ENCODE measurements at regions not wholly inside any gene's neighbourhood (a gene's known extent, or its start where the extent isn't known, plus 50 kb on each side); places are given as distances from the start of the nearest gene placed in this dataset.

- no peaks in the 10 kb centered on the region for H3K27me3 ChIP-seq (ENCODE audit: insufficient read depth, low read depth, low read length)
- no peaks in the 10 kb centered on the region for H3K36me3 ChIP-seq (ENCODE audit: insufficient read depth, low read length)
- no peaks in the 10 kb centered on the region for H3K9me2 ChIP-seq (ENCODE audit: insufficient read depth, low read length)
- TF ChIP-seq EZH2 (IDR thresholded peaks at IDR 0.05; ENCODE audit: borderline replicate concordance, insufficient read depth, low read length, poor library complexity, severe bottlenecking) = no peak
- H3K4me3 ChIP-seq (ENCODE audit: low read length) = no peak overlapping the region
- H3K27ac ChIP-seq (ENCODE audit: low read length) = no peak overlapping the region
- H3K9me3 ChIP-seq (ENCODE audit: low read length) = no peaks in the 10 kb centered on the region
- H3K4me2 ChIP-seq (ENCODE audit: low read length) = no peak overlapping the region
- no peak overlapping the region for H3K9ac ChIP-seq (ENCODE audit: low read length)
- H3K79me2 ChIP-seq (replicated peaks; ENCODE audit: insufficient read depth, low read length) = no peaks in the 10 kb centered on the region
- no peak overlapping the region for H2AFZ ChIP-seq (ENCODE audit: low read depth, low read length)
- H4K20me1 ChIP-seq (ENCODE audit: insufficient read depth) = no peaks in the 10 kb centered on the region
- H3F3A ChIP-seq (ENCODE audit: insufficient read depth, low read length, poor library complexity, severe bottlenecking) = no peaks in the 10 kb centered on the region
Observed at GRCh38 chr10:110437351-110437605, 60.4 kb upstream of the DUSP5 start.

DNA sequence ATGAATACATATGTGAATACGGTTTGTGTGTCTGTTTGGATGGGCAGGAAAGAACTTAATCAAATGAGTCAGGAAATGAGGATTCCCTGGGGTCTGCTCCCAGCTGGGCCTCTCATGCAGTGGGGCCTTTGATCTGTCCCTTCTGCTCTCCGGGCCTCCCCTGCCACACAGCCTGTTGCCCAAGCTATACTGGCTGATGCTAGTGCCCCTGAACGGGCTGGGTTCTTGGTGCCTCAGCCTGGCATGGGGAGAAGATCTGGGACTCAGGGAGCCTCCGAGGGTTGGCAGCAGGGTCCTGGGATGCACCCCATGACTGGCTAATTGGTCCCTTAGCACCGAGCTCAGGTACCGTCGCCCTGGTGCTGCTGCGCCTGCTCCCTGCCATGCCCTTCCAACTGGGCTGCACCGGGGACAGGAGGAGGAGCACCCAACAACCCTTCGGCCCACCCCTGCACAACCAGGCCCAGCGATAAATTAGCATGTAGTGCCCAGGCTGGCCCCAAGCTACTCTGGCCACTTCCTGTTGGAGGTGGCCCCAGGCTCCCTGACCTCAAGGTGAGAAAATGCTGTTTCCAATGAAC is 59.9 kb upstream of the DUSP5 start:
- Histone ChIP-seq H3K36me3 (ENCODE audit: insufficient read depth, low read length) (no peaks in the 10 kb centered on the region), H3K9me3 (ENCODE audit: low read length) (no peaks in the 10 kb centered on the region), H3K27ac (ENCODE audit: low read length) (no peak overlapping the region), H3K4me3 (ENCODE audit: low read length) (no peak overlapping the region), H4K20me1 (ENCODE audit: insufficient read depth) (no peaks in the 10 kb centered on the region), H3K9ac (ENCODE audit: low read length) (no peak overlapping the region), H3K79me2 (replicated peaks; ENCODE audit: insufficient read depth, low read length) (no peaks in the 10 kb centered on the region), H3F3A (ENCODE audit: insufficient read depth, low read length, poor library complexity, severe bottlenecking) (no peaks in the 10 kb centered on the region), H3K9me2 (ENCODE audit: insufficient read depth, low read length) (no peaks in the 10 kb centered on the region), H3K4me2 (ENCODE audit: low read length) (no peak overlapping the region), H3K27me3 (ENCODE audit: insufficient read depth, low read depth, low read length) (no peaks in the 10 kb centered on the region), H2AFZ (ENCODE audit: low read depth, low read length) (no peak overlapping the region)
- TF ChIP-seq, protein P1, sequence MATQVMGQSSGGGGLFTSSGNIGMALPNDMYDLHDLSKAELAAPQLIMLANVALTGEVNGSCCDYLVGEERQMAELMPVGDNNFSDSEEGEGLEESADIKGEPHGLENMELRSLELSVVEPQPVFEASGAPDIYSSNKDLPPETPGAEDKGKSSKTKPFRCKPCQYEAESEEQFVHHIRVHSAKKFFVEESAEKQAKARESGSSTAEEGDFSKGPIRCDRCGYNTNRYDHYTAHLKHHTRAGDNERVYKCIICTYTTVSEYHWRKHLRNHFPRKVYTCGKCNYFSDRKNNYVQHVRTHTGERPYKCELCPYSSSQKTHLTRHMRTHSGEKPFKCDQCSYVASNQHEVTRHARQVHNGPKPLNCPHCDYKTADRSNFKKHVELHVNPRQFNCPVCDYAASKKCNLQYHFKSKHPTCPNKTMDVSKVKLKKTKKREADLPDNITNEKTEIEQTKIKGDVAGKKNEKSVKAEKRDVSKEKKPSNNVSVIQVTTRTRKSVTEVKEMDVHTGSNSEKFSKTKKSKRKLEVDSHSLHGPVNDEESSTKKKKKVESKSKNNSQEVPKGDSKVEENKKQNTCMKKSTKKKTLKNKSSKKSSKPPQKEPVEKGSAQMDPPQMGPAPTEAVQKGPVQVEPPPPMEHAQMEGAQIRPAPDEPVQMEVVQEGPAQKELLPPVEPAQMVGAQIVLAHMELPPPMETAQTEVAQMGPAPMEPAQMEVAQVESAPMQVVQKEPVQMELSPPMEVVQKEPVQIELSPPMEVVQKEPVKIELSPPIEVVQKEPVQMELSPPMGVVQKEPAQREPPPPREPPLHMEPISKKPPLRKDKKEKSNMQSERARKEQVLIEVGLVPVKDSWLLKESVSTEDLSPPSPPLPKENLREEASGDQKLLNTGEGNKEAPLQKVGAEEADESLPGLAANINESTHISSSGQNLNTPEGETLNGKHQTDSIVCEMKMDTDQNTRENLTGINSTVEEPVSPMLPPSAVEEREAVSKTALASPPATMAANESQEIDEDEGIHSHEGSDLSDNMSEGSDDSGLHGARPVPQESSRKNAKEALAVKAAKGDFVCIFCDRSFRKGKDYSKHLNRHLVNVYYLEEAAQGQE (IDR thresholded peaks at IDR 0.05; ENCODE audit: borderline replicate concordance) = no peak
- TF ChIP-seq EP300 (conservative IDR thresholded peaks at IDR 0.05; ENCODE audit: poor library complexity, severe bottlenecking) = no peak
- no peak for TF ChIP-seq EZH2 (IDR thresholded peaks at IDR 0.05; ENCODE audit: borderline replicate concordance, insufficient read depth, low read length, poor library complexity, severe bottlenecking)
- no peak for TF ChIP-seq RAD21 (conservative IDR thresholded peaks at IDR 0.05)
- TF ChIP-seq TAF1 (IDR thresholded peaks at IDR 0.05; ENCODE audit: low read depth) = no peak

DNA sequence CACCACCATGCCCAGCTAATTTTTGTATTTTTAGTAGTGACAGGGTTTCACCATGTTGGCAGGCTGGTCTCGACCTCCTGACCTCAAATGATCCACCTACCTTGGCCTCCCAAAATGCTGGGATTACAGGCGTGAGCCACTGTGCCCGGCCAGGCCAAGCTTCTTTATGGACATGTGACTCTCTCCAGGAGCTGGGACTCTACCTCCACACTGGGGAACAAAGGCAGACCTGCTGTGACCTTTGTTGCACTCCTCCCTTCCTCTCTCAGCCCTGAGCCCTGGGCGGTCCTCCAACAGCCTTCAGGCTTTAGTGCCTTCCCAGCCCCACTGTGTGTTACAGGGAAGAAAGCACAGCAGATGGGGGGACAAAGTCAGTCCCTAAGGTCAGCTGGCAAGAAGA is 55.0 kb upstream of the DUSP5 start:
- Histone ChIP-seq H3K4me3 (ENCODE audit: low read length) (no peak overlapping the region), H3K9me2 (ENCODE audit: insufficient read depth, low read length) (no peaks in the 10 kb centered on the region), H3K79me2 (replicated peaks; ENCODE audit: insufficient read depth, low read length) (no peaks in the 10 kb centered on the region), H3K9me3 (ENCODE audit: low read length) (no peaks in the 10 kb centered on the region), H2AFZ (ENCODE audit: low read depth, low read length) (no peak overlapping the region), H3F3A (ENCODE audit: insufficient read depth, low read length, poor library complexity, severe bottlenecking) (no peaks in the 10 kb centered on the region), H3K36me3 (ENCODE audit: insufficient read depth, low read length) (no peaks in the 10 kb centered on the region), H3K4me2 (ENCODE audit: low read length) (no peak overlapping the region), H3K27ac (ENCODE audit: low read length) (no peak overlapping the region), H4K20me1 (ENCODE audit: insufficient read depth) (no peaks in the 10 kb centered on the region), H3K9ac (ENCODE audit: low read length) (no peak overlapping the region), H3K27me3 (ENCODE audit: insufficient read depth, low read depth, low read length) (no peaks in the 10 kb centered on the region)
- TF ChIP-seq POLR2AphosphoS5 (IDR thresholded peaks at IDR 0.05) (no peak), RAD21 (conservative IDR thresholded peaks at IDR 0.05) (no peak)

Measured in neural cell (in vitro differentiated cells).